H1 (cell line): ENCODE measurements at regions not wholly inside any gene's neighbourhood (a gene's known extent, or its start where the extent isn't known, plus 50 kb on each side); places are given as distances from the start of the nearest gene placed in this dataset.

ENCODE experiments used
- CTCF ChIA-PET: fragments of 300-600 bp; sonication (Branson Sonifier 250); formaldehyde crosslinking; loops from one replicate; lab custom pipeline; 2021; ENCODE audit not compliant: partially characterized antibody; lab: Charles Lee
- POLR2A ChIA-PET: fragments of 300-600 bp; sonication (Branson Sonifier 250); formaldehyde crosslinking; loops from one replicate; lab custom pipeline; 2021; ENCODE audit warnings: inconsistent platforms; ENCODE audit not compliant: partially characterized antibody; lab: Charles Lee
- DNase-seq, 2 experiments: peaks; one replicate each; pipeline versions ENCODE4 v3.0.0 to v3.0.0-alpha.2; 2010 to 2022; ENCODE audit warnings: low spot score in 2 of 2, low read depth in 1 of 2, mixed read lengths in 1 of 2
- FAIRE-seq: peaks from 2 replicates; lab custom pipeline; 2011; peaks lifted over from hg19 to GRCh38; lab: Jason Lieb, UNC
- H2AFZ ChIP-seq: 2 replicates; pipeline ENCODE4 v1.8.1; 2012; ENCODE audit warnings: low read length, inconsistent platforms
- H2AK5ac ChIP-seq: 2 replicates; pipeline ENCODE4 v1.6.1; 2013; ENCODE audit warnings: low read depth, low read length
- H2BK120ac ChIP-seq: replicated peaks from 2 replicates; pipeline ENCODE3; 2013; ENCODE audit warnings: low read depth, low read length, inconsistent platforms
- H2BK12ac ChIP-seq: 2 replicates; pipeline ENCODE4 v1.6.1; 2013; ENCODE audit warnings: low read depth, low read length
- H2BK15ac ChIP-seq: 2 replicates; pipeline ENCODE4 v1.6.1; 2013; ENCODE audit warnings: low read length
- H2BK20ac ChIP-seq: 2 replicates; pipeline ENCODE4 v1.6.1; 2013; ENCODE audit warnings: low read length
- H2BK5ac ChIP-seq: 2 replicates; pipeline ENCODE4 v1.6.1; 2013; ENCODE audit warnings: low read depth, low read length
- H3K14ac ChIP-seq: 2 replicates; pipeline ENCODE4 v1.6.1; 2013; ENCODE audit warnings: inconsistent platforms; ENCODE audit not compliant: insufficient read length
- H3K18ac ChIP-seq: 2 replicates; pipeline ENCODE4 v1.6.1; 2013; ENCODE audit warnings: low read length; ENCODE audit errors: extremely low read depth
- H3K23ac ChIP-seq: 2 replicates; pipeline ENCODE4 v1.6.1; 2013; ENCODE audit warnings: inconsistent platforms; ENCODE audit not compliant: insufficient read length
- H3K23me2 ChIP-seq: 2 replicates; pipeline ENCODE4 v1.6.1; 2013; ENCODE audit warnings: low read depth, low read length
- H3K27ac ChIP-seq: 2 replicates; pipeline ENCODE4 v1.6.1; 2011; ENCODE audit warnings: low read depth, low read length, inconsistent platforms
- H3K27me3 ChIP-seq, 4 experiments: replicated peaks in 1 of 4; 1 replicate in 1 of 4; 2 replicates in 3 of 4; pipeline versions ENCODE4 v1.6.1 to v1.8.1; 2011 to 2013; ENCODE audit warnings: low read length in 3 of 4, mild to moderate bottlenecking in 3 of 4, inconsistent platforms in 2 of 4, mixed read lengths in 2 of 4, moderate library complexity in 1 of 4; ENCODE audit not compliant: control insufficient read depth in 3 of 4, insufficient read depth in 3 of 4; ENCODE audit errors: extremely low read depth in 1 of 4
- H3K36me3 ChIP-seq, 4 experiments: 2 replicates each; pipeline versions ENCODE4 v1.6.1 to v1.8.1; 2011 to 2013; ENCODE audit warnings: mild to moderate bottlenecking in 4 of 4, low read length in 3 of 4, moderate library complexity in 2 of 4, control low read depth in 1 of 4, inconsistent platforms in 1 of 4; ENCODE audit not compliant: insufficient read depth in 4 of 4, control insufficient read depth in 2 of 4
- H3K4ac ChIP-seq: replicated peaks from 2 replicates; pipeline ENCODE3; 2013; ENCODE audit warnings: low read length, low read depth, mixed read lengths, inconsistent platforms; ENCODE audit not compliant: insufficient read length
- H3K4me1 ChIP-seq, 4 experiments: replicated peaks in 1 of 4; 1 replicate in 1 of 4; 2 replicates in 3 of 4; pipeline versions ENCODE4 v1.6.1 to v1.8.1; 2011 to 2013; ENCODE audit warnings: low read length in 3 of 4, inconsistent platforms in 2 of 4, mixed read lengths in 1 of 4; ENCODE audit not compliant: insufficient read depth in 4 of 4, control insufficient read depth in 3 of 4
- H3K4me2 ChIP-seq, 2 experiments: 2 replicates each; pipeline versions ENCODE4 v1.6.1 to v1.8.1; 2011 to 2013; ENCODE audit warnings: low read depth in 2 of 2, low read length in 2 of 2, control low read depth in 1 of 2, inconsistent platforms in 1 of 2, mild to moderate bottlenecking in 1 of 2; ENCODE audit not compliant: insufficient read depth in 1 of 2
- H3K4me3 ChIP-seq, 4 experiments: fragments of 200-600, 300-600 bp in 1 of 4; sonication (generic), shearing (Covaris generic), sonication (Bioruptor Twin) in 1 of 4; 2 replicates each; pipeline versions ENCODE4 v1.5.1 to v1.8.1; 2011 to 2016; ENCODE audit warnings: low read length in 4 of 4, low read depth in 3 of 4, control low read depth in 2 of 4, inconsistent platforms in 2 of 4, mild to moderate bottlenecking in 2 of 4, mixed read lengths in 1 of 4, moderate library complexity in 1 of 4; ENCODE audit not compliant: insufficient read depth in 2 of 4; ENCODE audit errors: extremely low read depth in 1 of 4
- H3K56ac ChIP-seq: replicated peaks from 2 replicates; pipeline ENCODE3; 2013; ENCODE audit warnings: low read depth, mild to moderate bottlenecking, mixed read lengths, low read length, inconsistent platforms; ENCODE audit not compliant: insufficient read length
- H3K79me1 ChIP-seq: 2 replicates; pipeline ENCODE4 v1.6.1; 2013; ENCODE audit warnings: low read depth, low read length, control low read depth
- H3K79me2 ChIP-seq, 2 experiments: 2 replicates each; pipeline versions ENCODE4 v1.6.1 to v1.8.1; 2012 to 2013; ENCODE audit warnings: low read length in 2 of 2, mild to moderate bottlenecking in 2 of 2, inconsistent platforms in 1 of 2; ENCODE audit not compliant: insufficient read depth in 2 of 2, control insufficient read depth in 1 of 2
- H3K9ac ChIP-seq, 4 experiments: replicated peaks in 1 of 4; 1 replicate in 1 of 4; 2 replicates in 3 of 4; pipeline versions ENCODE4 v1.6.1 to v1.8.1; 2011 to 2013; ENCODE audit warnings: low read depth in 3 of 4, low read length in 3 of 4, control low read depth in 2 of 4, mild to moderate bottlenecking in 2 of 4, moderate library complexity in 2 of 4, inconsistent platforms in 1 of 4; ENCODE audit errors: extremely low read depth in 1 of 4
- H3K9me3 ChIP-seq, 2 experiments: 2 replicates each; pipeline versions ENCODE4 v1.6.1 to v1.8.1; 2012 to 2013; ENCODE audit warnings: mild to moderate bottlenecking in 2 of 2, moderate library complexity in 2 of 2, control low read depth in 1 of 2, inconsistent platforms in 1 of 2, low read depth in 1 of 2, low read length in 1 of 2, mixed read lengths in 1 of 2; ENCODE audit not compliant: insufficient read depth in 2 of 2
- H4K20me1 ChIP-seq, 2 experiments: replicated peaks in 1 of 2; 2 replicates each; pipeline versions ENCODE3 to v1.8.1; 2011 to 2013; ENCODE audit warnings: inconsistent platforms in 2 of 2, low read length in 2 of 2, mild to moderate bottlenecking in 1 of 2; ENCODE audit not compliant: insufficient read depth in 2 of 2, control insufficient read depth in 1 of 2
- H4K5ac ChIP-seq: 2 replicates; pipeline ENCODE4 v1.6.1; 2013; ENCODE audit warnings: low read length, low read depth, mixed read lengths, inconsistent platforms; ENCODE audit not compliant: insufficient read length
- H4K8ac ChIP-seq: 2 replicates; pipeline ENCODE4 v1.8.0; 2013; ENCODE audit warnings: mild to moderate bottlenecking, moderate library complexity, low read length, inconsistent platforms; ENCODE audit not compliant: insufficient read depth; ENCODE audit errors: extremely low read depth
- H4K91ac ChIP-seq: replicated peaks from 2 replicates; pipeline ENCODE3; 2013; ENCODE audit warnings: low read length, mixed read lengths, inconsistent platforms; ENCODE audit not compliant: insufficient read length
- BRCA1 ChIP-seq: IDR thresholded peaks from 2 replicates; pipeline ENCODE4 v1.6.1; 2012; ENCODE audit warnings: low read depth, low read length, improper control_type of control experiment
- CTBP2 ChIP-seq: IDR thresholded peaks from 2 replicates; pipeline ENCODE4 v1.7.0; 2011; ENCODE audit warnings: borderline replicate concordance, mild to moderate bottlenecking, moderate library complexity, mixed read lengths, low read length; ENCODE audit not compliant: insufficient read depth, insufficient read length
- EZH2 ChIP-seq: fragments of 200-600 bp; sonication (generic); IDR thresholded peaks from 2 replicates; pipeline ENCODE4 v1.7.1; 2012; ENCODE audit warnings: low read depth, mild to moderate bottlenecking, moderate library complexity, low read length, inconsistent platforms; ENCODE audit not compliant: severe bottlenecking
- HDAC2 ChIP-seq, 2 experiments: fragments of 300-600 bp in 1 of 2; sonication (generic) in 1 of 2; IDR thresholded peaks; 2 replicates each; pipeline ENCODE4 v1.6.1; 2011 to 2012; ENCODE audit warnings: low read depth in 2 of 2, low read length in 2 of 2, mild to moderate bottlenecking in 2 of 2, moderate library complexity in 2 of 2, borderline replicate concordance in 1 of 2, inconsistent platforms in 1 of 2
- MAFK ChIP-seq: IDR thresholded peaks from 2 replicates; pipeline ENCODE4 v1.6.1; 2012; ENCODE audit warnings: low read depth, mild to moderate bottlenecking, improper control_type of control experiment, low read length
- NANOG ChIP-seq: IDR thresholded peaks from 2 replicates; pipeline ENCODE4 v1.6.1; 2011; ENCODE audit warnings: low read length, low read depth, mild to moderate bottlenecking, inconsistent platforms; ENCODE audit not compliant: insufficient read depth, poor library complexity, severe bottlenecking
- PHF8 ChIP-seq: fragments of 200-600 bp; sonication (generic); conservative IDR thresholded peaks from 2 replicates; pipeline ENCODE4 v1.7.1; 2012; ENCODE audit warnings: low read depth, mild to moderate bottlenecking, inconsistent platforms, low read length, moderate library complexity
- RBBP5 ChIP-seq: IDR thresholded peaks from 2 replicates; pipeline ENCODE4 v1.7.1; 2012; ENCODE audit warnings: low read depth, mild to moderate bottlenecking, inconsistent platforms, low read length, moderate library complexity, borderline replicate concordance
- RXRA ChIP-seq: IDR thresholded peaks from 2 replicates; pipeline ENCODE4 v1.6.1; 2011; ENCODE audit warnings: low read depth, mild to moderate bottlenecking, low read length, moderate library complexity; ENCODE audit not compliant: insufficient read depth
- SIRT6 ChIP-seq: IDR thresholded peaks from one replicate; pipeline ENCODE4 v1.7.1; 2012; ENCODE audit warnings: low read length, inconsistent platforms
- SUZ12 ChIP-seq: fragments of 200-600 bp; sonication (generic); IDR thresholded peaks from 2 replicates; pipeline ENCODE4 v1.6.1; 2012; ENCODE audit warnings: mild to moderate bottlenecking, inconsistent platforms, low read length, moderate library complexity, mixed read lengths
- WGBS, 2 experiments: shearing (Covaris generic) in 1 of 2; methylation state at CpG; one replicate each; pipeline versions ENCODE4 v1.1.6 to v1.1.7; 2013 to 2015; ENCODE audit warnings: low lambda C conversion rate in 2 of 2, mixed read lengths in 2 of 2, inconsistent platforms in 1 of 2, low coverage in 1 of 2, missing lambda C conversion rate in 1 of 2; ENCODE audit not compliant: insufficient replicate concordance in 2 of 2, insufficient coverage in 1 of 2, insufficient read length in 1 of 2; ENCODE audit errors: extremely low coverage in 1 of 2, missing lambda C conversion rate in 1 of 2; 5-methylcytosine and 5-hydroxymethylcytosine counted together
- TF ChIP-seq, protein P1 (sequence below): IDR thresholded peaks from 2 replicates; pipeline ENCODE4 v1.6.1; 2012; ENCODE audit warnings: low read length, inconsistent platforms

DNA sequence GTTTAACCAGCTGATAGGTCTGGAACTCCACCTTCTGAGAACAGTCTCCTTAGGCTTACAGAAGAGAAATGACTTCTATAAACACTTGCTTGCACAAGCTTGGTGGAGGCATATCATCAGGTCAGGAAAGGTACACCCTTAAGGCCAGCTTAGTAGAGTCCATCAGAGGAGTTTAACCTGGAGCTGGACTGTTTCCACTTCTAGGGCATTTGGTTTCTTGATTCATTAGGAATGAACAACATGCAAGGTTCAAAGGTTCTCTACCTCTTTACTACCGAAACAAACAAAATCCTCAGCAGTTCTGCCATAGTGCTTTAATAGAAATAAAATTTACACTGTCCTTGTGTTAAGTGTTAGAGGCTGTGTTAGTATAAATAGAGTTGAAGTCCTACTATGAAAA, 171.4 kb upstream of the NPY2R start:
- CTCF ChIA-PET = interaction anchor here (0.6 to 5.4 kb wide), 3 partner anchors 10 to 1340 kb away, joined by 3 to 51 read pairs (median 3); no protein-coding TSS in a partner anchor
- WGBS, 2 experiments = 87% methylated on average over 1 of the region's 1 CpG; no CpG with 5 or more reads in 1 of the 2 experiments
- no peak overlapping the region for H3K56ac ChIP-seq

More for the DNA sequence above, 171.4 kb upstream of the NPY2R start:
- FAIRE-seq (no peak), DNase-seq (no peak)
- Histone ChIP-seq H3K4me3 (no peak overlapping the region), H3K9me3 (no peaks in the 10 kb centered on the region), H2BK5ac (no peak overlapping the region), H3K36me3 (no peaks in the 10 kb centered on the region), H4K91ac (no peak overlapping the region), H3K79me2 (no peaks in the 10 kb centered on the region), H3K27ac (no peak overlapping the region), H3K4me1 (no peaks in the 10 kb centered on the region), H2BK120ac (no peak overlapping the region), H3K27me3 (no peaks in the 10 kb centered on the region), H2BK12ac (no peak overlapping the region), H2AK5ac (no peak overlapping the region), H4K5ac (no peak overlapping the region), H3K23ac (no peak overlapping the region), H3K4ac (no peak overlapping the region), H4K20me1 (no peaks in the 10 kb centered on the region), H3K79me1 (no peaks in the 10 kb centered on the region), H2AFZ (no peak overlapping the region), H3K14ac (no peak overlapping the region), H2BK20ac (no peak overlapping the region), H4K8ac (no peak overlapping the region), H2BK15ac (no peak overlapping the region), H3K18ac (no peak overlapping the region), H3K9ac (no peak overlapping the region), H3K4me2 (no peak overlapping the region), H3K23me2 (no peaks in the 10 kb centered on the region)
- TF ChIP-seq, protein P1, sequence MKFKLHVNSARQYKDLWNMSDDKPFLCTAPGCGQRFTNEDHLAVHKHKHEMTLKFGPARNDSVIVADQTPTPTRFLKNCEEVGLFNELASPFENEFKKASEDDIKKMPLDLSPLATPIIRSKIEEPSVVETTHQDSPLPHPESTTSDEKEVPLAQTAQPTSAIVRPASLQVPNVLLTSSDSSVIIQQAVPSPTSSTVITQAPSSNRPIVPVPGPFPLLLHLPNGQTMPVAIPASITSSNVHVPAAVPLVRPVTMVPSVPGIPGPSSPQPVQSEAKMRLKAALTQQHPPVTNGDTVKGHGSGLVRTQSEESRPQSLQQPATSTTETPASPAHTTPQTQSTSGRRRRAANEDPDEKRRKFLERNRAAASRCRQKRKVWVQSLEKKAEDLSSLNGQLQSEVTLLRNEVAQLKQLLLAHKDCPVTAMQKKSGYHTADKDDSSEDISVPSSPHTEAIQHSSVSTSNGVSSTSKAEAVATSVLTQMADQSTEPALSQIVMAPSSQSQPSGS = no peak
- TF ChIP-seq CTBP2 (no peak), SIRT6 (no peak), MAFK (no peak), BRCA1 (no peak), HDAC2 (IDR thresholded peaks at IDR 0.05; ENCODE audit: borderline replicate concordance in 1 of 2, low read depth in 2 of 2, low read length in 2 of 2) (no peak), NANOG (no peak), EZH2 (no peak), RBBP5 (no peak), RXRA (no peak), SUZ12 (no peak), PHF8 (no peak)
- POLR2A ChIA-PET = no interaction called here
